ENCODE measurements at regions not wholly inside any gene's neighbourhood (a gene's known extent, or its start where the extent isn't known, plus 50 kb on each side); places are given as distances from the start of the nearest gene placed in this dataset.

DNA sequence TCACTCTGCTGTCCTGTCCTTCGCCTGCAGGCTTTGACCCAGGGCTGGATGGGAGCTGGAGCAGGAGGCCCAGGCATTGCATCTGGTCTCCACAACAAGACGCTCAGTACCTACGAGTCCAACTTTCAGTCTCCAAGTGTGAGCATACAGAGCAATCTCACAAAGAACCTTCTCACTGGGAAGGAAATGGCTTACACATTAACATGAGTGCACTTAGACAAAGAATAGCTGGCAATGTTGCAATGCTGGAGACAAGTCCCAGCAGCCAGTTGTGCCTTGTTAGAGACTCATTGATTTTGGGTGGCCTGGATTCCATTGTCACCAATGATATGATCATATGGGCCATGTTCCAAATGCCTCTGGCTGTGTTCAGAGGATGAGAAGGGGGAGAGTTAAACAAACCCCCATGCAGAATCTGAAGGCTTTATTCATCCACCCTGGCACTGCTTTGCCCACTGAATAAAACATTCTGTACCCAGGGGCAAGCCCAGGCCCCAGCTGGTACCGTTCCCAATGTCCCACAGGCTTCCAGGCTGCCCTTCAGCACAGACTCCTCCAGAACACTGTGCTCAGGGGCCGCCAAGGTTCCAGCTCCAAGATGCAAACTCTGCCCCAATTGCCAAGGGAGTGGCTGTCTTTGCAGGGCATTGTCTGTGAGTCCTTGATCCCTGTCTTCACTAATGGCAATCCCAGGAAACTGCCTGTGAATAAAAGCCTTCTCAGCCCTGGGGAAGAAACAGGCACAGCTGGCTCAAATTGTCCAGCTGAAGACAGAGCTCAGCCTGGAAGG lies 185.5 kb downstream of the HSD17B3 start:
- TF ChIP-seq, protein P1, sequence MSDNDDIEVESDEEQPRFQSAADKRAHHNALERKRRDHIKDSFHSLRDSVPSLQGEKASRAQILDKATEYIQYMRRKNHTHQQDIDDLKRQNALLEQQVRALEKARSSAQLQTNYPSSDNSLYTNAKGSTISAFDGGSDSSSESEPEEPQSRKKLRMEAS (IDR thresholded peaks at IDR 0.05): no peak
- TF ChIP-seq NFIC (IDR thresholded peaks at IDR 0.05) (no peak), TCF12 (IDR thresholded peaks at IDR 0.05; ENCODE audit: low read depth) (no peak), USF1 (IDR thresholded peaks at IDR 0.05) (no peak), EP300 (IDR thresholded peaks at IDR 0.05; ENCODE audit: borderline replicate concordance) (no peak), CREB1 (IDR thresholded peaks at IDR 0.05; ENCODE audit: low read depth) (no peak), TAF1 (IDR thresholded peaks at IDR 0.05; ENCODE audit: low read depth) (no peak), RAD21 (IDR thresholded peaks at IDR 0.05; ENCODE audit: low read depth) (no peak), EGR1 (IDR thresholded peaks at IDR 0.05) (no peak)

DNA sequence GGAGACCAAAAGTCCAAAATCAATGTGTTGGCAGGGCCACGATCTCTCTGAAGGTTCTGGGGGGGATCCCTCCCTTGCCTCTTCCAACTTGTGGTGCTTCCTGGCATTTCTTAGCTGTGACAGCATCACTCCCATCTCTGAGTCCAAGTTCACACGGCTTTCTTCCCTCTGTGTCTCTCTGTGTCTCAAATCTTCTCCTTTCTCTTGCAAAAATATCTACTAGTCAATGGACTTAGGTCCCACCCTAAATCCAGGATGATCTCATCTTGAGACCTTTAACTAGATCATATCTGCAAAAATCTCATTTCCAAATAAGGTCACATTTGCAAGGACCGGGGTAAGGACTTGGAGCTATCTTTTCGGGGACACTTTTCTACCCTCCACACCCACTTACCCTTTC lies 186.1 kb downstream of the HSD17B3 start:
- TF ChIP-seq REST (IDR thresholded peaks at IDR 0.05; ENCODE audit: low read depth) (no peak), NFIC (IDR thresholded peaks at IDR 0.05) (no peak), USF1 (IDR thresholded peaks at IDR 0.05) (no peak), TEAD4 (IDR thresholded peaks at IDR 0.05) (no peak), TAF1 (IDR thresholded peaks at IDR 0.05; ENCODE audit: low read depth) (no peak), RAD21 (IDR thresholded peaks at IDR 0.05; ENCODE audit: low read depth) (no peak), CREB1 (IDR thresholded peaks at IDR 0.05; ENCODE audit: low read depth) (no peak), ZBTB7A (IDR thresholded peaks at IDR 0.05; ENCODE audit: low read depth) (no peak), FOXM1 (IDR thresholded peaks at IDR 0.05; ENCODE audit: borderline replicate concordance, low read depth) (no peak), CEBPB (IDR thresholded peaks at IDR 0.05) (no peak), TCF12 (IDR thresholded peaks at IDR 0.05; ENCODE audit: low read depth) (no peak), EGR1 (IDR thresholded peaks at IDR 0.05) (no peak), YY1 (IDR thresholded peaks at IDR 0.05; ENCODE audit: low read depth) (no peak), EP300 (IDR thresholded peaks at IDR 0.05; ENCODE audit: borderline replicate concordance) (no peak)
- TF ChIP-seq, protein P1 (IDR thresholded peaks at IDR 0.05): no peak

DNA sequence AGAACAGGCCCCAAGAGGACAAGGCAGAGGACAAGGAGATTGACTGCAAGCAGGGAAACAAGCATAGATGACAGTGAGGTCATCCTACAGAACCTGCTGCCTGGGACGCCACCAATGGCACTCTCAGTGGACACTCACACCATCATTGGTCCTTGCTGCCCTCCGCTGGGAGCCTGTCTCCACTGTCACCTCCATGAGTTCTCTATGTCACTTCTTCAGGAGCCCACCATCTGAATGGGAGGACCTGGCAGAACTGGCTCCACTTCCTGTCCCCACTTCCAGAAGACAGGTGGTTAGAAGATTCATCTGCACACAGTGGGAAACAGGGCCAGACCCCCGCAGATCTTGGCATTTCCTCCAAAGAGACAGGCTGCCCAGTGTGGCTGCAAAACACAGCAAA lies 188.9 kb downstream of the HSD17B3 start:
- TF ChIP-seq RAD21 (IDR thresholded peaks at IDR 0.05; ENCODE audit: low read depth) (peak; percentile 7; the same call in 1 of the 2 replicates), YY1 (IDR thresholded peaks at IDR 0.05; ENCODE audit: low read depth) (no peak)

GRCh38 chr9:96109680-96110351 lies 192.2 kb downstream of the HSD17B3 start:
- TF ChIP-seq ZBTB7A (IDR thresholded peaks at IDR 0.05; ENCODE audit: low read depth): no peak
- no peak for TF ChIP-seq CEBPB (IDR thresholded peaks at IDR 0.05)
- TF ChIP-seq, protein P1 (IDR thresholded peaks at IDR 0.05): no peak
- no peak for TF ChIP-seq CREB1 (IDR thresholded peaks at IDR 0.05; ENCODE audit: low read depth)
- no peak for TF ChIP-seq USF1 (IDR thresholded peaks at IDR 0.05)
- no peak for TF ChIP-seq NFIC (IDR thresholded peaks at IDR 0.05)
- TF ChIP-seq REST (IDR thresholded peaks at IDR 0.05; ENCODE audit: low read depth): no peak
- no peak for TF ChIP-seq EGR1 (IDR thresholded peaks at IDR 0.05)
- TF ChIP-seq EP300 (IDR thresholded peaks at IDR 0.05; ENCODE audit: borderline replicate concordance): no peak
- TF ChIP-seq FOXM1 (IDR thresholded peaks at IDR 0.05; ENCODE audit: borderline replicate concordance, low read depth): no peak
- no peak for TF ChIP-seq YY1 (IDR thresholded peaks at IDR 0.05; ENCODE audit: low read depth)
- no peak for TF ChIP-seq TEAD4 (IDR thresholded peaks at IDR 0.05)
- no peak for TF ChIP-seq TCF12 (IDR thresholded peaks at IDR 0.05; ENCODE audit: low read depth)
- TF ChIP-seq RAD21 (IDR thresholded peaks at IDR 0.05; ENCODE audit: low read depth): no peak

Data from Ishikawa (cell line).